Hindlimb muscle (tissue), 1 donor: ENCODE measurements at regions not wholly inside any gene's neighbourhood (a gene's known extent, or its start where the extent isn't known, plus 50 kb on each side); places are given as distances from the start of the nearest gene placed in this dataset.
A peak's percentile ranks its signal among the peaks of the same experiment; 100 is the strongest.

Experiments used
- DNase-seq: peaks from one replicate; pipeline ENCODE4 v3.0.0-alpha.2; 2013

- no peak for DNase-seq
Measured at GRCh38 chr13:103218253-103218652, 152.0 kb upstream of the SLC10A2 start.

- DNase-seq, result no peak
Measured at GRCh38 chr13:103213152-103213551, 146.9 kb upstream of the SLC10A2 start.

- DNase-seq, result no peak
Measured at GRCh38 chr13:103210348-103210747, 144.1 kb upstream of the SLC10A2 start.

- no peak for DNase-seq
Measured at GRCh38 chr13:103203735-103204330, 137.6 kb upstream of the SLC10A2 start.

- DNase-seq, result no peak
Measured at GRCh38 chr13:103200118-103200885, 134.1 kb upstream of the SLC10A2 start.

GRCh38 chr13:103199380-103200088 is 133.3 kb upstream of the SLC10A2 start:
- DNase-seq, result no peak

- DNase-seq, result no peak
Measured at GRCh38 chr13:103196356-103196755, 130.1 kb upstream of the SLC10A2 start.

- DNase-seq, result no peak
Measured at GRCh38 chr13:103195762-103196161, 129.5 kb upstream of the SLC10A2 start.

GRCh38 chr13:103194871-103195270 is 128.7 kb upstream of the SLC10A2 start:
- no peak for DNase-seq

GRCh38 chr13:103192511-103193135 is 126.4 kb upstream of the SLC10A2 start:
- no peak for DNase-seq

- no peak for DNase-seq
Measured at GRCh38 chr13:103190841-103191240, 124.6 kb upstream of the SLC10A2 start.

GRCh38 chr13:103188713-103189326 is 122.6 kb upstream of the SLC10A2 start:
- peak; percentile 27 for DNase-seq

- DNase-seq, result no peak
Measured at GRCh38 chr13:103187721-103188156, 121.5 kb upstream of the SLC10A2 start.

- DNase-seq, result no peak
Measured at GRCh38 chr13:103184413-103184812, 118.2 kb upstream of the SLC10A2 start.

GRCh38 chr13:103178986-103179943 is 113.0 kb upstream of the SLC10A2 start:
- DNase-seq, result no peak

GRCh38 chr13:103174966-103175365 is 108.7 kb upstream of the SLC10A2 start:
- no peak for DNase-seq

- DNase-seq, result no peak
Measured at GRCh38 chr13:103168901-103169508, 102.8 kb upstream of the SLC10A2 start.

GRCh38 chr13:103164251-103164650 is 98.0 kb upstream of the SLC10A2 start:
- DNase-seq, result no peak

GRCh38 chr13:103161476-103161875 is 95.3 kb upstream of the SLC10A2 start:
- DNase-seq, result no peak

- no peak for DNase-seq
Measured at GRCh38 chr13:103157434-103158145, 91.4 kb upstream of the SLC10A2 start.
